ENCODE measurements at regions not wholly inside any gene's neighbourhood (a gene's known extent, or its start where the extent isn't known, plus 50 kb on each side); places are given as distances from the start of the nearest gene placed in this dataset.

DNA sequence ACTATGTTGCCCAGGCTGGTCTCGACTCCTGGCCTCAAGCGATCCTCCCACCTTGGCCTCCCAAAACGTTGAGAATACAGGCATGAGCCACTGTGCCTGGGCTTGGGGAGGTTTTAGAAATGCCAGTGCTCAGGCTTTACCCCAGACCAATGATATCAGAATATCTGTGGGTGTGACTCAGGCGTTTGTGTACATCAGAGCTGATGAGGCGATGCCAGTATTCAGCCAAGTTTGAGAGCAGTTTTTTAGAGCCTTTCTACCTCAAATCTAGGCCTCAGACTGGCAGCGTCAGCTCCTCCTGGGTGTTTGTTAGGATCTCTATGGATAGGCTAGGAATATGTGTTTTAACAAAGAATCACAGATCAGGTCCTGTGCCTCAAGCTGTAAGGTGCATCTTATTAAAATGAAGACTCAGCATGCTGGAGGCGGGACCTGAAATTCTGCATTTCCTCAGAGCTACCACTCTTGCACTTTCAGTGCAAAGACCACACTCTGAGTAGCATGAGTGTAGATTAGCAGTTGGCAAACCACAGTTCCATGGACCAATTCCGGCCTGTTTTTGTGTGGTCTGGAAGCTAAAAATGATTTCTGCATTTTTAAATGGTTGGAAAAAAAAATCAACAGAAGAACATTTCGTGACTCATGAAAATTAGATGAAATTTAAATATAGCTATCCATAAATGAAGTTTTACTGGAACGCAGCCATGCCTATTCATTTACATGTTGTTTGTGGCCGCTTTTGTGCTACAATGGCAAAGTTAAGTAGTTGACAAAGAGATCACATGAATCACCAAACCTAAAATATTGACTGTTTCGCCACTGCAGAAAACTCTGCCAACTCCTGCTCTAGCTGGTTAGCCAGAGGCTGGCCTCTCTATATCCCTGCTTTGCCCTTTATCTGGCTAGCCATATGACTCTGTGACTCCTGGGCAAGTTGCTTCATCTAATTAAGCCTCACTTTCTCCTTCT, 92.2 kb downstream of the KLF4 start:
- intact Hi-C loops (cut with micrococcal nuclease), result no loop called here
- H3K4me3 Mint-ChIP-seq, result no peak overlapping the region
- no peaks in the 10 kb centered on the region for H3K9me3 Mint-ChIP-seq
- H3K36me3 Mint-ChIP-seq (ENCODE audit: low read depth), result no peaks in the 10 kb centered on the region
- H3K27me3 Mint-ChIP-seq, result peaks cover 5% of the 10 kb centered on the region
- no peaks in the 10 kb centered on the region for H3K4me1 Mint-ChIP-seq (ENCODE audit: low read depth)
- no peak overlapping the region for H3K27ac Mint-ChIP-seq

DNA sequence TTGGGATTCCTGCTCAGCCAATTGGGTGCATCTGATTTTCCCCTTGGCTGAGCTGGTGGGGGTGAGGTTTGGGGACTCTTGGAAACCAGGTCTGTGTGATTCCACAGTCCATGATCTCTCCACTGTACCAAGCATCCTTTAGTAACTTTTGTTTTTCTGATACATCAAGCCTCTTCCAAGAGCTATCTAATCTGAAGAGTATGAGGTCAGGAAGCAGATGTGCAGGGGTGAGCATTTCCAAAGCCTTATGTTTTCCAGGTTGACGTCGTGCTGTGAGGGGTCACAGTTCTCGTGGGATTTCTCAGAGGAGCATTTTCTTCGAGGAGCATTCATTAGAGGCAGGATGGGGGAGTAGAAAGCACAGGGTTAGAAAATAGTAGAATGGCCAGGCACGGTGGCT, 95.3 kb downstream of the KLF4 start:
- no peaks in the 10 kb centered on the region for H3K4me1 Mint-ChIP-seq (ENCODE audit: low read depth)
- H3K9me3 Mint-ChIP-seq, result no peaks in the 10 kb centered on the region
- peaks cover 5% of the 10 kb centered on the region for H3K27me3 Mint-ChIP-seq
- no peak overlapping the region for H3K4me3 Mint-ChIP-seq
- intact Hi-C loops (cut with micrococcal nuclease), result no loop called here
- no peaks in the 10 kb centered on the region for H3K36me3 Mint-ChIP-seq (ENCODE audit: low read depth)
- no peak overlapping the region for H3K27ac Mint-ChIP-seq

DNA sequence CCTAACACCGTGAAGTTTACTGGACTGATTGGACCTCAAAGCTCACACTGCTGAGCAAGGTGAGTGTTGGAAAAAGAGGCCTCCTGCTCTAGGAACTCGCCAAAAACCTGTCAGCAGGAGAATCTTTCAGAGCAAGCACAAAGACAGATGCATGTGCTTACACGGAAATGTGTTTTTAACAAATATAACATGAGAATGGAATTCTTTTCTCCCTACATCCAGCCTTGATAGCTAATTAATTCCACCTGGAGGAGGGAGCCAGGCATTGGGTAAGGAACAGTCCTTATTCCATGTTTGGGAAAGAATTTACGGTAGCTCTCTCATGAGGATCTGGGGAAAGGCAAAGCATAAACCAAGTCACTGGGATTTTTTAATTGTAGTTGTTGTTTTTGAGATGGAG, 98.8 kb downstream of the KLF4 start:
- Mint-ChIP-seq H3K36me3 (ENCODE audit: low read depth) (no peaks in the 10 kb centered on the region), H3K4me1 (ENCODE audit: low read depth) (no peaks in the 10 kb centered on the region), H3K9me3 (no peaks in the 10 kb centered on the region), H3K27me3 (peaks cover 10% of the 10 kb centered on the region), H3K4me3 (no peak overlapping the region), H3K27ac (no peak overlapping the region)
- intact Hi-C loops (cut with micrococcal nuclease), result no loop called here

DNA sequence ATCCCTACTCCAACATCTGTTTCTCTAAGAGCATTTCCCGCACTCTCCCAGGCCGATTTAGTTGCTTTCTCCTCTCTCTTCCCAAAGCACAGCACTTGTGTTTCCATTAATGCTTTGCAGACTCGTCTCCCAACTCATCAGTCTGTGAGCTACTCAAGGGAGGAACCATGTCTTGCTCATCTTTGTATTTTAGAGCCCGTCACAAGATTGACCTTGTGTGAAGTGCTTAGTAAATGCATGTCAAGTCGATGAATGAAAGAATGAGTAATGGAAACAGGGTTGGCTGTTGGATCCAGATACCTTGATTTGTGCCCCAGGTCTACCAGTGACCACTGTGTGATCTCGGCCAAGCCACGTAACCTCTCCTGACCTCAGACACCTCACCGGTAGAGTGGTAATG, 99.3 kb downstream of the KLF4 start:
- Mint-ChIP-seq H3K27ac (no peak overlapping the region), H3K4me3 (no peak overlapping the region), H3K36me3 (ENCODE audit: low read depth) (no peaks in the 10 kb centered on the region)

DNA sequence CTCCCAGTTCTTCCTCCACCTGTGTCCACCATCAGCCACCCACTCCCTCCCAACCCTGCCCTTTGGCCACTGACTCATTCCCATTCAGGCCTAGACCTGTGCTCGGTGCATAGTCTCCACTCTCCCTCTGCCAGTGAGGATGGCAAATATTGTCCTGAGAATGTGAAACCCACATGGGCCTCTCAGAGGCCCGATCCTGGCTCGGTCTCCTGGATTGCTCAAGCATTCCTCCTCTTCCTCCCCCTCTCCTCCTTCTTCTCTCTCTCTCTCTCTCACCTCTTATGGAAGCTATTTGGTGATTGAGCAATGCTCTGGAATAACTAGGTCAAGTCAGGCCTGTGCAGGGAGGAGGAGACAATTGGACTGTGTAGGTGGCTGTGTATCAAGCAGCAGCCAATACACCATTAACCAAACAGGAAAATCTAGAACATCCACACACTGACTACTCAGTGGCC, 99.9 kb downstream of the KLF4 start:
- Mint-ChIP-seq H3K36me3 (ENCODE audit: low read depth) (no peaks in the 10 kb centered on the region), H3K9me3 (no peaks in the 10 kb centered on the region), H3K4me1 (ENCODE audit: low read depth) (no peaks in the 10 kb centered on the region), H3K27ac (no peak overlapping the region), H3K27me3 (peaks cover 13% of the 10 kb centered on the region), H3K4me3 (no peak overlapping the region)
- intact Hi-C loops (cut with micrococcal nuclease), result no loop called here

More for the DNA sequence above, 99.3 kb downstream of the KLF4 start:
- peaks cover 10% of the 10 kb centered on the region for H3K27me3 Mint-ChIP-seq
- H3K9me3 Mint-ChIP-seq, result no peaks in the 10 kb centered on the region
- intact Hi-C loops (cut with micrococcal nuclease), result no loop called here
- no peaks in the 10 kb centered on the region for H3K4me1 Mint-ChIP-seq (ENCODE audit: low read depth)

DNA sequence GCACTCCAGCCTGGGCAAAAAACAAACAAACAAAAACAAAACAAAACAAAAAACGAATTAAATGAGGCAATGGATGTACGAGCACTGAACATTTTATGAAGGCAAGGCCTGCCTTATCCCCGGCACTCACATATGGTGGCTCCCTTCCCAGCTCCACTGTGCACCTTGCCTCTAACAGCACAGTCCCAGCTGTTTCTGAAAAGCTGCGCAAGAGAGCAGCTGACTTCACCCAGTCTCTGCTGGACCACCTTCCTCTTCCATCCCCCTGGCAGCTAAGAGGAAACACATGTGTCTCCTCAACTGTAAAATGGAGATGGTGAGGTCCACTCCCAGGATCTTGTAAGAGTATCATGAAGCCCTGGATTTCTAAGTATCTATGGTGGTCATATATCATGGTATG, 100.7 kb downstream of the KLF4 start:
- Mint-ChIP-seq H3K4me1 (ENCODE audit: low read depth) (no peaks in the 10 kb centered on the region), H3K36me3 (ENCODE audit: low read depth) (no peaks in the 10 kb centered on the region), H3K27me3 (peaks cover 16% of the 10 kb centered on the region), H3K4me3 (no peak overlapping the region), H3K9me3 (no peaks in the 10 kb centered on the region), H3K27ac (no peak overlapping the region)
- intact Hi-C loops (cut with micrococcal nuclease), result no loop called here

DNA sequence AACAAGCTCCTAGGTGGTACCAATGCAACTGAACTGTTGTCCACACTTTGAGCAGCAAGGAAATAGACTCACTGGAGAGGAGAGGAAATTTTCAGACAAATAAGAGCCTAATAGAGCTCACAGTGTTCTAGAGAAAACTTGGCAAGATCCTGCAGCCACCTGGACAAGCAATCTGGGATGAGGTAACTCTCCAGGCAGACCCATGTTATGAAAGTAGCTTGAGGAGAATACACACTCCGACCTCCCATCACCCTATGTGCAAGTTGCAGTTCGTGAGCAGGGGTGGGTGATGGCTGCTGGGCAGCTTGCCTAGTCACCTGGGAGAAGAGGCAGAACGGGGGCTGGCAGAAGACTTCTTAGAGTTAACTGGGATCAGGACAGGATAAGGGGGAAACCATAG, 102.2 kb downstream of the KLF4 start:
- Mint-ChIP-seq H3K9me3 (no peaks in the 10 kb centered on the region), H3K27me3 (peaks cover 19% of the 10 kb centered on the region), H3K4me1 (ENCODE audit: low read depth) (no peaks in the 10 kb centered on the region), H3K4me3 (no peak overlapping the region), H3K27ac (no peak overlapping the region), H3K36me3 (ENCODE audit: low read depth) (no peaks in the 10 kb centered on the region)
- intact Hi-C loops (cut with micrococcal nuclease), result no loop called here

DNA sequence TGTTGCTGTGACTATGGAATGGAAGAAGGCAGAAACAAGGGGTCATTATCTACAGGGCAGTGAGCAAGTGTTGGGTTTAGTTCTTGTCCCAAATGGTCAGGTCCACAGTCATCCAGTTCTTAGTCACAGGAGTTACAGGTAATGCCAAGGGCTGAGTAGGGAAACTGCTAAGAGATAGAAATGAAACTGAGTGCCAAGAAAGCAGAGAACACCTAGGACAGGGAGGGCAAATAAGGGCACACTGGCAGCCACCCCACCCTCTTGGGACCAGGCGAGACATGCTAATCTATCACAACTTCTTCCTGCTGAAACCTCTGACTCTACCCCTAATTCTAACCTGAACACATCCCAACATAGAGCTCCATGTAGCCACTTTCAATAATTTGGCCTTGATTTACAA, 103.2 kb downstream of the KLF4 start:
- Mint-ChIP-seq H3K36me3 (ENCODE audit: low read depth) (no peaks in the 10 kb centered on the region), H3K27ac (no peak overlapping the region), H3K4me3 (no peak overlapping the region), H3K9me3 (no peaks in the 10 kb centered on the region), H3K27me3 (peaks cover 16% of the 10 kb centered on the region), H3K4me1 (ENCODE audit: low read depth) (no peaks in the 10 kb centered on the region)
- intact Hi-C loops (cut with micrococcal nuclease), result no loop called here

All from dendritic cell treated with granulocyte-macrophage colony-stimulating factor and Interleukin-4, amounts not matched to agents 40 ng/mL and 50 ng/mL, for 4 days (primary cell).